SIG-M5 (cell line): ENCODE measurements at regions not wholly inside any gene's neighbourhood (a gene's known extent, or its start where the extent isn't known, plus 50 kb on each side); places are given as distances from the start of the nearest gene placed in this dataset.

ENCODE experiments used
- DNase-seq: peaks from one replicate; lab custom pipeline; 2025; lab: John Stamatoyannopoulos, UW

GRCh38 chr9:2453106-2453505 lies 168.5 kb upstream of the VLDLR start:
- DNase-seq = no peak

- no peak for DNase-seq
Measured at GRCh38 chr9:2453701-2454100, 167.9 kb upstream of the VLDLR start.

GRCh38 chr9:2459756-2460155 lies 161.8 kb upstream of the VLDLR start:
- no peak for DNase-seq

- DNase-seq = no peak
Measured at GRCh38 chr9:2461892-2462291, 159.7 kb upstream of the VLDLR start.

GRCh38 chr9:2464624-2465023 lies 157.0 kb upstream of the VLDLR start:
- DNase-seq = no peak

GRCh38 chr9:2465516-2465915 lies 156.1 kb upstream of the VLDLR start:
- DNase-seq = no peak

- no peak for DNase-seq
Measured at GRCh38 chr9:2465921-2466460, 155.6 kb upstream of the VLDLR start.

GRCh38 chr9:2466703-2467102 lies 154.9 kb upstream of the VLDLR start:
- no peak for DNase-seq

- no peak for DNase-seq
Measured at GRCh38 chr9:2469681-2470221, 151.8 kb upstream of the VLDLR start.

GRCh38 chr9:2473681-2474080 lies 147.9 kb upstream of the VLDLR start:
- no peak for DNase-seq

GRCh38 chr9:2477755-2478154 lies 143.8 kb upstream of the VLDLR start:
- no peak for DNase-seq

- no peak for DNase-seq
Measured at GRCh38 chr9:2478421-2478820, 143.2 kb upstream of the VLDLR start.

GRCh38 chr9:2479056-2479565 lies 142.5 kb upstream of the VLDLR start:
- DNase-seq = no peak

GRCh38 chr9:2480255-2480837 lies 141.2 kb upstream of the VLDLR start:
- no peak for DNase-seq

GRCh38 chr9:2481216-2481615 lies 140.4 kb upstream of the VLDLR start:
- DNase-seq = no peak

GRCh38 chr9:2486988-2487387 lies 134.6 kb upstream of the VLDLR start:
- no peak for DNase-seq

- DNase-seq = no peak
Measured at GRCh38 chr9:2489838-2490314, 131.7 kb upstream of the VLDLR start.

GRCh38 chr9:2492161-2492560 lies 129.4 kb upstream of the VLDLR start:
- DNase-seq = no peak

- DNase-seq = no peak
Measured at GRCh38 chr9:2493109-2493508, 128.5 kb upstream of the VLDLR start.

- DNase-seq = no peak
Measured at GRCh38 chr9:2493529-2493928, 128.1 kb upstream of the VLDLR start.

GRCh38 chr9:2494562-2494961 lies 127.0 kb upstream of the VLDLR start:
- DNase-seq = no peak

GRCh38 chr9:2495221-2496005 lies 126.2 kb upstream of the VLDLR start:
- no peak for DNase-seq

GRCh38 chr9:2496169-2496568 lies 125.4 kb upstream of the VLDLR start:
- no peak for DNase-seq
